ENCODE measurements at regions not wholly inside any gene's neighbourhood (a gene's known extent, or its start where the extent isn't known, plus 50 kb on each side); places are given as distances from the start of the nearest gene placed in this dataset.

DNA sequence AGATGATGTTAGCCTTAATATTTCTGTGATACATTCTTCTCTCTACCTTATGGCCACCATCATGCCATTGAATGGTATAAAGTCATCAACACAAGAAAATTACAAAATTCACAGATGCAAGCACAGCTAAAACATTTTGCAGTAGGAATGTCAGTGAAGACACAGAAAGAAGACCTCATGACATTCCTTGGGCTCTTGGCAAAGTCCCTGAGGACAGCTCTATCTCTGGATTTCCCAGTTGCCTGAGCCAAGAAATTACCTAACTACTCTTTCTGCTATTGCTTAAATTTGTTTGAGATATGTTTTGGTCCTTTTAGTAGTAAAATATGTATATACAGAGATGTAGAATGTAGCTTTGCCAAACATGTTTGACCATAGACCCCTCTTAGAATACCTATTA lies 201.0 kb upstream of the STXBP5 start:
- TF ChIP-seq, protein P1, sequence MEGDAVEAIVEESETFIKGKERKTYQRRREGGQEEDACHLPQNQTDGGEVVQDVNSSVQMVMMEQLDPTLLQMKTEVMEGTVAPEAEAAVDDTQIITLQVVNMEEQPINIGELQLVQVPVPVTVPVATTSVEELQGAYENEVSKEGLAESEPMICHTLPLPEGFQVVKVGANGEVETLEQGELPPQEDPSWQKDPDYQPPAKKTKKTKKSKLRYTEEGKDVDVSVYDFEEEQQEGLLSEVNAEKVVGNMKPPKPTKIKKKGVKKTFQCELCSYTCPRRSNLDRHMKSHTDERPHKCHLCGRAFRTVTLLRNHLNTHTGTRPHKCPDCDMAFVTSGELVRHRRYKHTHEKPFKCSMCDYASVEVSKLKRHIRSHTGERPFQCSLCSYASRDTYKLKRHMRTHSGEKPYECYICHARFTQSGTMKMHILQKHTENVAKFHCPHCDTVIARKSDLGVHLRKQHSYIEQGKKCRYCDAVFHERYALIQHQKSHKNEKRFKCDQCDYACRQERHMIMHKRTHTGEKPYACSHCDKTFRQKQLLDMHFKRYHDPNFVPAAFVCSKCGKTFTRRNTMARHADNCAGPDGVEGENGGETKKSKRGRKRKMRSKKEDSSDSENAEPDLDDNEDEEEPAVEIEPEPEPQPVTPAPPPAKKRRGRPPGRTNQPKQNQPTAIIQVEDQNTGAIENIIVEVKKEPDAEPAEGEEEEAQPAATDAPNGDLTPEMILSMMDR (IDR thresholded peaks at IDR 0.05), result no peak
- TF ChIP-seq POLR2A (IDR thresholded peaks at IDR 0.05), result no peak
